ES-I3 (cell line): ENCODE measurements at regions not wholly inside any gene's neighbourhood (a gene's known extent, or its start where the extent isn't known, plus 50 kb on each side); places are given as distances from the start of the nearest gene placed in this dataset.
"Not testable (repeated sequence)": the region's sequence is repeated elsewhere in the genome, so short reads cannot be mapped to it uniquely, and the experiment has no call there.

Experiments
- H3K36me3 ChIP-seq: 2 replicates; pipeline ENCODE4 v1.6.1; 2013; ENCODE audit warnings: mild to moderate bottlenecking, low read length, control low read depth, moderate library complexity; ENCODE audit not compliant: insufficient read depth
- H3K4me1 ChIP-seq: 2 replicates; pipeline ENCODE4 v1.6.1; 2013; ENCODE audit warnings: mild to moderate bottlenecking, control low read depth, low read length; ENCODE audit not compliant: insufficient read depth
- H3K9ac ChIP-seq: 2 replicates; pipeline ENCODE4 v1.6.1; 2013; ENCODE audit warnings: low read depth, mild to moderate bottlenecking, low read length, moderate library complexity
- H3K9me3 ChIP-seq: 2 replicates; pipeline ENCODE4 v1.6.1; 2013; ENCODE audit warnings: mild to moderate bottlenecking, low read length, moderate library complexity; ENCODE audit not compliant: control insufficient read depth, insufficient read depth

- Histone ChIP-seq H3K4me1 (no peaks in the 10 kb centered on the region), H3K9me3 (no peaks in the 10 kb centered on the region), H3K9ac (no peak overlapping the region), H3K36me3 (no peaks in the 10 kb centered on the region)
These were observed 141.2 kb upstream of the ANKRD1 start for GRCh38 chr10:91062091-91062490.

- Histone ChIP-seq H3K9me3 (no peaks in the 10 kb centered on the region), H3K4me1 (no peaks in the 10 kb centered on the region; the same call in 1 of the 2 replicates), H3K9ac (no peak overlapping the region), H3K36me3 (no peaks in the 10 kb centered on the region)
These were observed 148.7 kb upstream of the PCGF5 start for GRCh38 chr10:91071786-91072185.

- Histone ChIP-seq H3K9ac (no peak overlapping the region), H3K4me1 (no peaks in the 10 kb centered on the region; the same call in 1 of the 2 replicates), H3K9me3 (no peaks in the 10 kb centered on the region), H3K36me3 (no peaks in the 10 kb centered on the region)
These were observed 147.0 kb upstream of the PCGF5 start for GRCh38 chr10:91073286-91073979.

- Histone ChIP-seq H3K36me3 (no peaks in the 10 kb centered on the region), H3K4me1 (no peaks in the 10 kb centered on the region; the same call in 1 of the 2 replicates), H3K9ac (no peak overlapping the region), H3K9me3 (no peaks in the 10 kb centered on the region)
These were observed 143.4 kb upstream of the PCGF5 start for GRCh38 chr10:91076991-91077548.

GRCh38 chr10:91077549-91078071 lies 142.9 kb upstream of the PCGF5 start:
- Histone ChIP-seq H3K36me3 (no peaks in the 10 kb centered on the region), H3K9ac (no peak overlapping the region), H3K9me3 (no peaks in the 10 kb centered on the region), H3K4me1 (no peaks in the 10 kb centered on the region; the same call in 1 of the 2 replicates)

GRCh38 chr10:91080776-91081175 lies 139.7 kb upstream of the PCGF5 start:
- Histone ChIP-seq H3K4me1 (no peaks in the 10 kb centered on the region), H3K9ac (no peak overlapping the region), H3K9me3 (no peaks in the 10 kb centered on the region), H3K36me3 (no peaks in the 10 kb centered on the region)

- no peak overlapping the region for H3K9ac ChIP-seq
- no peaks in the 10 kb centered on the region for H3K36me3 ChIP-seq
- H3K9me3 ChIP-seq = no peaks in the 10 kb centered on the region
- H3K4me1 ChIP-seq = no peaks in the 10 kb centered on the region
These were observed 138.0 kb upstream of the PCGF5 start for GRCh38 chr10:91082447-91082846.

GRCh38 chr10:91088300-91089140 lies 131.9 kb upstream of the PCGF5 start:
- H3K9me3 ChIP-seq = peaks cover 8% of the 10 kb centered on the region; the same call in 1 of the 2 replicates

GRCh38 chr10:91090761-91091529 lies 129.5 kb upstream of the PCGF5 start:
- no peak overlapping the region for H3K9ac ChIP-seq
- no peaks in the 10 kb centered on the region for H3K4me1 ChIP-seq
- peaks cover 12% of the 10 kb centered on the region for H3K9me3 ChIP-seq
- no peaks in the 10 kb centered on the region for H3K36me3 ChIP-seq

More at GRCh38 chr10:91088300-91089140, 131.9 kb upstream of the PCGF5 start:
- H3K9ac ChIP-seq = no peak overlapping the region
- no peaks in the 10 kb centered on the region for H3K36me3 ChIP-seq
- no peaks in the 10 kb centered on the region for H3K4me1 ChIP-seq

- peaks cover 12% of the 10 kb centered on the region for H3K9me3 ChIP-seq
- no peaks in the 10 kb centered on the region for H3K4me1 ChIP-seq
- H3K36me3 ChIP-seq = no peaks in the 10 kb centered on the region
- H3K9ac ChIP-seq = no peak overlapping the region
These were observed 128.7 kb upstream of the PCGF5 start for GRCh38 chr10:91091780-91092179.

GRCh38 chr10:91096274-91096673 lies 124.2 kb upstream of the PCGF5 start:
- Histone ChIP-seq H3K36me3 (no peaks in the 10 kb centered on the region), H3K4me1 (no peaks in the 10 kb centered on the region), H3K9ac (no peak overlapping the region), H3K9me3 (peaks cover 12% of the 10 kb centered on the region)

- Histone ChIP-seq H3K4me1 (no peaks in the 10 kb centered on the region), H3K9ac (no peak overlapping the region), H3K9me3 (peaks cover 12% of the 10 kb centered on the region), H3K36me3 (no peaks in the 10 kb centered on the region)
These were observed 123.2 kb upstream of the PCGF5 start for GRCh38 chr10:91097313-91097712.

GRCh38 chr10:91098021-91098420 lies 122.4 kb upstream of the PCGF5 start:
- H3K9me3 ChIP-seq, H3K36me3 ChIP-seq, H3K9ac ChIP-seq, H3K4me1 ChIP-seq: not testable (repeated sequence)
